Brain microvascular endothelial cell (primary cell): ENCODE measurements at regions not wholly inside any gene's neighbourhood (a gene's known extent, or its start where the extent isn't known, plus 50 kb on each side); places are given as distances from the start of the nearest gene placed in this dataset.
A peak's percentile ranks its signal among the peaks of the same experiment; 100 is the strongest.

Experiments
- DNase-seq: peaks from one replicate; pipeline ENCODE4 v3.0.0-alpha.2; 2020
- H3K27ac ChIP-seq: fragments of 250-450 bp; sonication (Bioruptor Pico); 2 replicates; pipeline ENCODE4 v1.5.1; 2020; ENCODE audit warnings: mild to moderate bottlenecking, moderate library complexity
- H3K27me3 ChIP-seq: fragments of 250-450 bp; sonication (Bioruptor Pico); replicated peaks from 2 replicates; pipeline ENCODE4 v1.5.1; 2020; ENCODE audit warnings: mild to moderate bottlenecking
- H3K36me3 ChIP-seq: fragments of 250-450 bp; sonication (Bioruptor Pico); replicated peaks from 2 replicates; pipeline ENCODE4 v1.5.1; 2020; ENCODE audit warnings: mild to moderate bottlenecking
- H3K4me3 ChIP-seq: 2 replicates; pipeline ENCODE4 v1.5.1; 2011; ENCODE audit warnings: low read depth, mild to moderate bottlenecking, control low read depth, low read length, moderate library complexity
- CTCF ChIP-seq: IDR thresholded peaks from 2 replicates; pipeline ENCODE4 v1.5.1; 2011; ENCODE audit warnings: low read depth, mild to moderate bottlenecking, moderate library complexity, low read length, control low read depth, inconsistent platforms; ENCODE audit errors: missing control alignments
- in situ Hi-C: cut with HindIII; loops from 2 replicates; pipeline ENCODE4 v1.10.0; 2017; ENCODE audit warnings: low sequenced_read_pairs, low pct_ligation_motif_present

- no peaks in the 10 kb centered on the region for H3K27me3 ChIP-seq
- no peak overlapping the region for H3K4me3 ChIP-seq
- DNase-seq, result peak; percentile 34
- in situ Hi-C loops, result no loop called here
- H3K36me3 ChIP-seq, result no peaks in the 10 kb centered on the region
- no peak overlapping the region for H3K27ac ChIP-seq
- peak; percentile 79 for TF ChIP-seq CTCF
Measured at GRCh38 chr12:107404981-107405380, 280.6 kb upstream of the PWP1 start.

DNA sequence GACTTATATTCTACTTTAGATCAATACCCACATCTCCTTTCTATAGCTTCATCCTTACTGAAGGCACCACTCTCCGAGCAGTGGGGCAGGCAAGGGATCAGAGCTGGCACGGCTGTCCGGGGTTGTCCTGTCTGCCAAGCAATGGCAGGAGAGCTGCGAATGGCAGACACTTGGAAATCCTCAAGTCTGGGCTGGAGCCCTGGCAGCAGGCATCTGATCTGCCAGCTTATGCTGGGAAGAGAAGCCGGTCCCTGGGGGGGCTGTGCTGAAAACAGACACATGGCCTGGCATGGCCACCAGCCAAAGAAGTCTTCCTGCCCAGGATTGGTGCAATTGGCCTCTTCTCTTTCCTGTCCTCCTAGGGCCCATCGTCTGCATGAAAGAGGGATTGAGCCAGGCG is 280.2 kb upstream of the PWP1 start:
- in situ Hi-C loops, result no loop called here
- no peak overlapping the region for H3K4me3 ChIP-seq
- no peaks in the 10 kb centered on the region for H3K36me3 ChIP-seq
- H3K27ac ChIP-seq, result no peak overlapping the region
- TF ChIP-seq CTCF, result no peak
- no peaks in the 10 kb centered on the region for H3K27me3 ChIP-seq
- no peak for DNase-seq

- H3K27me3 ChIP-seq, result no peaks in the 10 kb centered on the region
- H3K4me3 ChIP-seq, result no peak overlapping the region
- DNase-seq, result no peak
- in situ Hi-C loops, result no loop called here
- H3K27ac ChIP-seq, result no peak overlapping the region
- no peaks in the 10 kb centered on the region for H3K36me3 ChIP-seq
- TF ChIP-seq CTCF, result no peak
Measured at GRCh38 chr12:107406932-107407331, 278.7 kb upstream of the PWP1 start.

DNA sequence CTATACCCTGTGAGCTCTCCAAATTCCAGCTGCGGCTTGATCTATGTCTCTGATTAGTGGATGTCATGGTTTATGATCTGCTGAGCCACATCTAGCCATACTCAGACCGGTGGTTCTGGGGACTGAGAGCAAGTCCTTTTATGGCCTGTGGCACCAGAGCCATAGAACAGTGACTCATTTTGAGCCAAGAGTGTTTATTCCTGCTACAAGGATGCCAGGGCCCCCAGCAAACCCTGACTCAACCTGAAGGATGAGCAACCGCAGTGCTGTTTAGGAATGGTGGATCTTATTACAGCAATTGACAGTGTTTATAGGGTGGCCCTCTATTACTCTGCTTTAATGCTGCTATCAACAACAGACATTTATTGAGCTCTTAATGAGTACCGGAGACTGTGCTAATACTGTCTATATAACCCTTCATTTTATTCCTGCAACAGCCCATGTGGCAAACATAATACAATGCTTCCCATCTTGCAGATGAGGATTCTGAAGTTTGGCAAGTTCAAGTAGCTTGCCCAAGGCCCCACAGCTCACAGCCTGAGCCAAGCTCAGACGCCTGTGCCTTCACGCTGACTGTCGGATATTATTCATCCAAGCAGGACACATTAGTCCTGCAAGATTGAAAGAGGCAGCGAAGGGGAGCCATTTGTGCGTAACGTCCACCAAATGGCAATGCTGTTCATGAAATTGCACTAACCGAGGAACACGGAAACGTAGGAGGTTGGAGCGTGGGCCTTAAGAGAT is 273.6 kb upstream of the PWP1 start:
- peak; percentile 74 for DNase-seq
- in situ Hi-C loops, result no loop called here

DNA sequence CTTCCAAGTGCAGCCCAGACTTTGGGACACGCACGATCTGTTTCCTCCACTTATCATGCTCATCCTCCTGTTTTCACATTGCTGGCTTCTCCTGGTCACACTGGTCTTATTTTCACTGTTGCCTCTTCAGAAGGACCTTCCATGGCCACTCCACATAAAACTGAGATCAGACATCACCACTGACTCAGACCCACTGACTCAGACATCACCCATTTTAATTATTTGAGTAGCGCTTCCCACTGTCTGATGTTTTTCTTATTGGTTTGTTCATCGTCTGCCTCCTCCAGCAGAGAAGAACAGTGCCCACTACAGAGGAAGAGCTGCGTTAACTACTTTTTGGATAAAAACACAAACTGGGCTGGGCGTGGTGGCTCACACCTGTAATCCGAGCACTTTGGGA is 270.5 kb upstream of the PWP1 start:
- TF ChIP-seq CTCF, result peak; percentile 38
- Histone ChIP-seq H3K27ac (no peak overlapping the region), H3K27me3 (no peaks in the 10 kb centered on the region), H3K4me3 (no peak overlapping the region), H3K36me3 (no peaks in the 10 kb centered on the region)
- peak; percentile 70 for DNase-seq
- in situ Hi-C loops, result no loop called here

More for the DNA sequence above, 273.6 kb upstream of the PWP1 start:
- TF ChIP-seq CTCF, result no peak
- Histone ChIP-seq H3K27me3 (no peaks in the 10 kb centered on the region), H3K36me3 (no peaks in the 10 kb centered on the region), H3K4me3 (no peak overlapping the region), H3K27ac (no peak overlapping the region)

DNA sequence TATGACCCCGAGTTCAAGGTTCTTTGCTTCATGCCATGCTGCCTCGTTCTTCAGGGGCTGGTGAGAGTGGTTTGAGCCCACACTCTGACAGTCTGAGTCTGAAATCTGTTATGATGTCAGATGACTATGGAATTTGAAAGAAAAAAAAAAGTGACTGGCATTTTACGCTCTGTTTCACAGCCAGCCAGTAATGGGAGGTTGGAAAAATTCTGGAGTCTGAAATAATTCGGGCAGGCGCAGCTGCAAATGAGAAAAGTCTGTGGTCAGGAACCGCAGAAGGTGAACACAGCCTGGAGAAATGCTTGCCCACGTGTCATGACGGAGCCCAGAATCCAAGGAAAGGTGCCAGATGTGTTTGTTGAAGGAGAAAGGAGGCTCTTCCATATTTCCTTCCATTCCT is 269.8 kb upstream of the PWP1 start:
- no peak for DNase-seq
- Histone ChIP-seq H3K36me3 (no peaks in the 10 kb centered on the region), H3K27ac (no peak overlapping the region), H3K27me3 (no peaks in the 10 kb centered on the region), H3K4me3 (no peak overlapping the region)
- no peak for TF ChIP-seq CTCF
- in situ Hi-C loops, result no loop called here
